Progenitor cell of endocrine pancreas (in vitro differentiated cells): ENCODE measurements at regions not wholly inside any gene's neighbourhood (a gene's known extent, or its start where the extent isn't known, plus 50 kb on each side); places are given as distances from the start of the nearest gene placed in this dataset.

ENCODE experiments used
- DNase-seq: peaks from one replicate; pipeline ENCODE4 v3.0.0; 2021; ENCODE audit warnings: low spot score; ENCODE audit not compliant: unreplicated experiment
- H3K27ac Mint-ChIP-seq: 2 replicates; pipeline ENCODE4 v1.8.0; 2021; ENCODE audit warnings: mild to moderate bottlenecking, moderate library complexity, mixed read lengths
- H3K27me3 Mint-ChIP-seq: 2 replicates; pipeline ENCODE4 v1.8.0; 2021; ENCODE audit warnings: mixed read lengths
- H3K36me3 Mint-ChIP-seq: 2 replicates; pipeline ENCODE4 v1.8.0; 2022; ENCODE audit warnings: mixed read lengths; ENCODE audit not compliant: insufficient read depth
- H3K4me1 Mint-ChIP-seq: 2 replicates; pipeline ENCODE4 v1.8.0; 2021; ENCODE audit warnings: low read depth, mixed read lengths
- H3K4me3 Mint-ChIP-seq: 2 replicates; pipeline ENCODE4 v1.8.0; 2021; ENCODE audit warnings: low read depth, mild to moderate bottlenecking, moderate library complexity, mixed read lengths
- H3K9me3 Mint-ChIP-seq: 2 replicates; pipeline ENCODE4 v1.8.0; 2021; ENCODE audit warnings: low read depth, mixed read lengths
- TF ChIP-seq, protein P1 (sequence below): fragments of 200-600 bp; sonication (generic); IDR thresholded peaks from one replicate; pipeline ENCODE4 v1.5.0; 2021; ENCODE audit warnings: antibody characterized with exemption, mild to moderate bottlenecking; ENCODE audit not compliant: unreplicated experiment

GRCh38 chr2:172285760-172286159 lies 141.6 kb upstream of the ITGA6 start:
- TF ChIP-seq, protein P1, sequence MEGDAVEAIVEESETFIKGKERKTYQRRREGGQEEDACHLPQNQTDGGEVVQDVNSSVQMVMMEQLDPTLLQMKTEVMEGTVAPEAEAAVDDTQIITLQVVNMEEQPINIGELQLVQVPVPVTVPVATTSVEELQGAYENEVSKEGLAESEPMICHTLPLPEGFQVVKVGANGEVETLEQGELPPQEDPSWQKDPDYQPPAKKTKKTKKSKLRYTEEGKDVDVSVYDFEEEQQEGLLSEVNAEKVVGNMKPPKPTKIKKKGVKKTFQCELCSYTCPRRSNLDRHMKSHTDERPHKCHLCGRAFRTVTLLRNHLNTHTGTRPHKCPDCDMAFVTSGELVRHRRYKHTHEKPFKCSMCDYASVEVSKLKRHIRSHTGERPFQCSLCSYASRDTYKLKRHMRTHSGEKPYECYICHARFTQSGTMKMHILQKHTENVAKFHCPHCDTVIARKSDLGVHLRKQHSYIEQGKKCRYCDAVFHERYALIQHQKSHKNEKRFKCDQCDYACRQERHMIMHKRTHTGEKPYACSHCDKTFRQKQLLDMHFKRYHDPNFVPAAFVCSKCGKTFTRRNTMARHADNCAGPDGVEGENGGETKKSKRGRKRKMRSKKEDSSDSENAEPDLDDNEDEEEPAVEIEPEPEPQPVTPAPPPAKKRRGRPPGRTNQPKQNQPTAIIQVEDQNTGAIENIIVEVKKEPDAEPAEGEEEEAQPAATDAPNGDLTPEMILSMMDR, result no peak
- H3K9me3 Mint-ChIP-seq, result no peaks in the 10 kb centered on the region
- DNase-seq, result no peak

GRCh38 chr2:172287190-172287589 lies 140.2 kb upstream of the ITGA6 start:
- peaks cover 2% of the 10 kb centered on the region for H3K4me1 Mint-ChIP-seq
- peaks cover 7% of the 10 kb centered on the region for H3K27me3 Mint-ChIP-seq
- H3K27ac Mint-ChIP-seq, result no peak overlapping the region
- no peaks in the 10 kb centered on the region for H3K9me3 Mint-ChIP-seq
- DNase-seq, result no peak
- TF ChIP-seq, protein P1, result no peak
- H3K36me3 Mint-ChIP-seq, result no peaks in the 10 kb centered on the region
- H3K4me3 Mint-ChIP-seq, result no peak overlapping the region

More at GRCh38 chr2:172285760-172286159, 141.6 kb upstream of the ITGA6 start:
- no peaks in the 10 kb centered on the region for H3K36me3 Mint-ChIP-seq
- no peak overlapping the region for H3K27ac Mint-ChIP-seq
- H3K4me1 Mint-ChIP-seq, result peaks cover 2% of the 10 kb centered on the region
- no peak overlapping the region for H3K4me3 Mint-ChIP-seq
- peaks cover 7% of the 10 kb centered on the region for H3K27me3 Mint-ChIP-seq

GRCh38 chr2:172287605-172288315 lies 139.6 kb upstream of the ITGA6 start:
- TF ChIP-seq, protein P1, result no peak
- peaks cover 2% of the 10 kb centered on the region for H3K4me1 Mint-ChIP-seq
- no peak for DNase-seq
- H3K4me3 Mint-ChIP-seq, result no peak overlapping the region
- no peaks in the 10 kb centered on the region for H3K36me3 Mint-ChIP-seq
- H3K27ac Mint-ChIP-seq, result no peak overlapping the region
- H3K9me3 Mint-ChIP-seq, result no peaks in the 10 kb centered on the region
- H3K27me3 Mint-ChIP-seq, result peaks cover 7% of the 10 kb centered on the region

GRCh38 chr2:172288603-172289002 lies 138.8 kb upstream of the ITGA6 start:
- no peaks in the 10 kb centered on the region for H3K9me3 Mint-ChIP-seq
- no peak overlapping the region for H3K27ac Mint-ChIP-seq
- no peaks in the 10 kb centered on the region for H3K36me3 Mint-ChIP-seq
- DNase-seq, result no peak
- H3K4me1 Mint-ChIP-seq, result peaks cover 2% of the 10 kb centered on the region
- no peak overlapping the region for H3K4me3 Mint-ChIP-seq
- H3K27me3 Mint-ChIP-seq, result peaks cover 7% of the 10 kb centered on the region
- TF ChIP-seq, protein P1, result no peak

DNA sequence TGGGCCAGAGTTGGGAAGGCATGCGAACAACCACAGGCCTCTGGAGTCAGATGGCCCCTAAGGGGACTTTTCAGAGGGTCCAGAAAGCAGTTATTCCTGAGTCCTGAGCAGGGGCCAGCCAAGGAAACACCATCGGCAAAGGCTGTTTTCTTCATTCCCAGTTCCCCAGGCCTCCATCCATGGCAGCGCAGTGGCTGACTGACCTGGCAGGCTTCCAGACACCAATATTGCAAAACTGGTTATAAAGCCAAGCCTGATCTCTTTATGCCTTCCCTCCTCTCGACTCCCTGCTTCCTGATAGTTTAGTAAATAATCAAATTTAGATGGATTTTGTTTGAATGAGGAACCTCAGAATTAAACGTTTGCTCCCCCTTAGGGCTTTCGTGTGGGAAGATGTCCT lies 133.4 kb upstream of the ITGA6 start:
- peaks cover 9% of the 10 kb centered on the region for H3K27me3 Mint-ChIP-seq
- DNase-seq, result no peak
- peaks cover 17% of the 10 kb centered on the region for H3K4me1 Mint-ChIP-seq
- no peaks in the 10 kb centered on the region for H3K9me3 Mint-ChIP-seq
- H3K27ac Mint-ChIP-seq, result no peak overlapping the region
- H3K4me3 Mint-ChIP-seq, result no peak overlapping the region
- TF ChIP-seq, protein P1, result no peak
- H3K36me3 Mint-ChIP-seq, result no peaks in the 10 kb centered on the region
